ENCODE measurements at regions not wholly inside any gene's neighbourhood (a gene's known extent, or its start where the extent isn't known, plus 50 kb on each side); places are given as distances from the start of the nearest gene placed in this dataset.
"Not testable (repeated sequence)": the region's sequence is repeated elsewhere in the genome, so short reads cannot be mapped to it uniquely, and the experiment has no call there.

GRCh38 chr21:6091335-6092027, 4429.9 kb upstream of the TPTE start:
- DNase-seq (ENCODE audit: low read depth, low spot score); H3K27ac ChIP-seq: not testable (repeated sequence)

DNA sequence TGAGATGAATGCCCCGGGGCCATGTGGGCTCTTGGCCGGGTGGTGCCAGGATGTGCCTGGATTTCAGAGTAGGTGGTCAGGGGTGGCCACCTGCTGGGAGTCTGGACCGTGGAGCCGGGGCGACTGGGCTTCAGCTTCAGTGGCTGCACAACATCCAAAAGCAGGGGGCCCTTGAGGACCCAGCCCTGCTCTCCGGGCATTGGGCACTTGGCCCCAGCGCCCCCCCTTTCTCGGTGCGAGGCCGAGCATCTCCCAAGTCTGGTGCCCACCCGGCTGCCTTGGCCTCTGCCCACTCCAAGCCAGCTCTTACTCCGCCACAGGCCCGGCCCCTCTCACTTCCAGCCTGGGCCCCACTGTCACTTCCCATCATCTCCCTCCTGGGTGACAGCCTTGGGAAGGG, 4429.0 kb upstream of the TPTE start:
- not testable (repeated sequence) for DNase-seq (ENCODE audit: low read depth, low spot score); H3K27ac ChIP-seq

DNA sequence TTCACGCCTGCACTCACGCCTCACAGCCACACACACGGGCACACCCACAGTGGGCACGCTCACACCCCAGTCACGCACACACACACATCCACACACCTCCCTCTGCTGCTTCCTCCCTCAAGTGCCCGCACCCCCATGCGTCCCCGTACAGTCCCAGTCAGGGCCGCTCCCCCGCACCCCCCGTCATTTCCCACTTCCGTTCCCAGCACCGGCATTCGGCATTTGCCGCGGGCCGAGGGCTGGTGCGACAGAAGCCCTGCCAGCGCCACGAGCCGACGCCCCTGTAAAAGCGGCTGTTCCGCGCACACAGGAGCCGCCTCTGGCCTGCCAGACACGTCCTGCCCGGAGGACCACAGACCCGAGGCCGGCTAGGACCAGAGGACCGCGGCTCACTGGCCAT, 4428.0 kb upstream of the TPTE start:
- not testable (repeated sequence) for H3K27ac ChIP-seq; DNase-seq (ENCODE audit: low read depth, low spot score)

DNA sequence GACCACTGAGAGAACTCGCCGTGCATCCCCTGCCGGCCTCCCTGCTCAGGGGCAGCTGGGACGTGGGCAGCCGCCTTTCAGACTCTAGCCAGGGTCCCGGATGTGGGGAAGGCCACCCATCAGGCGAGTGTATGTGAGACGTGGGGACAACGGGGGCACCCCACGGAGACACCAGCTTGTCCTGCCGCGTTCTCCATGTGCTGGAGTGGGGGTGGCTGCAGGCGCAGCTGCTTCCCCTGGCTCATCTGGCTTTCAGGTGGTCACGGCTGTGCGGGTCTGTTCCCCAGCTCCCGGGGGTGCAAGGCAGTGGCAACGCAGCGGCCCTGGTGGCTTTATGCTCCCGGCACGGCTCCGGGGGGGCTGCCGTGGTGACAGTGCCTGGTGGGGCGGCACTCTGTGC, 4427.5 kb upstream of the TPTE start:
- DNase-seq (ENCODE audit: low read depth, low spot score); H3K27ac ChIP-seq: not testable (repeated sequence)

- H3K27ac ChIP-seq; DNase-seq (ENCODE audit: low read depth, low spot score): not testable (repeated sequence)
These were observed 4426.1 kb upstream of the TPTE start for GRCh38 chr21:6095304-6095703.

- not testable (repeated sequence) for H3K27ac ChIP-seq; DNase-seq (ENCODE audit: low read depth, low spot score)
These were observed 4424.6 kb upstream of the TPTE start for GRCh38 chr21:6096560-6097424.

- H3K27ac ChIP-seq; DNase-seq (ENCODE audit: low read depth, low spot score): not testable (repeated sequence)
These were observed 4423.6 kb upstream of the TPTE start for GRCh38 chr21:6097736-6098135.

DNA sequence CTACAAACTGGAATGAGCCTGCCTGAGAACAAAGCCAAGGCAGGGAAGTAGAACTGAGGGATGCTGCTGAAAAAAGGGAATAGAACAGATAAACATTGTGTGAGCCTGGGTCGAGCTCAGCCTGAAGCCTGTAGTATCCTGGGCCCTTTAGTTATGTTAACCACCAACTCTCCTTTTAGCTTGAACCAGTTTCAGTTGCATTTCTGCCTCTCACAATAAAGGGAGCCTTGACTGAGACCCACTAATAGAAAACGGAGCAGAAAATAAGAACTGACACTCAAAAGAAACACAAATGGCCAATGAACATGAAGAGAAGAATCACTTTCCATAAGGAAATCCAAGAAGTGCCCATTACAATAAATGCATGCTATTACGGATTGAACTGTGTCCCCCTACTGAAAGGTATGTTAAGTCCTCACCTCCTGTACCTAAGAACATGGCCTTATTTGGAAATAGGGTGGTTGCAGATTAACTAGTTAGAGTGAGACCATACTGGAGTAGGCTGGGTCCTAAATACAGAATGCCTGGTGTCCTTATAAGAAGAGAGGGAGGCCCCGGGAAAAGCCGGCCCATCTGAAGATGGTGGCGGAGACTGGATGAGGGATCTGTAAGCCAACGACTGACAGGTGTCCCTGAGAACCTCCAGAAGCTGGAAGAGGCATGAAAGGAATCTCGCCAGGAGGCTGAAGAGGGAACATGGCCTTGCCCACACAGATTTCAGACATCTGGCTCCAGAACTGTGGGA, 4423.0 kb upstream of the TPTE start:
- H3K27ac ChIP-seq; DNase-seq (ENCODE audit: low read depth, low spot score): not testable (repeated sequence)

- not testable (repeated sequence) for H3K27ac ChIP-seq; DNase-seq (ENCODE audit: low read depth, low spot score)
These were observed 4419.8 kb upstream of the TPTE start for GRCh38 chr21:6101588-6101987.

DNA sequence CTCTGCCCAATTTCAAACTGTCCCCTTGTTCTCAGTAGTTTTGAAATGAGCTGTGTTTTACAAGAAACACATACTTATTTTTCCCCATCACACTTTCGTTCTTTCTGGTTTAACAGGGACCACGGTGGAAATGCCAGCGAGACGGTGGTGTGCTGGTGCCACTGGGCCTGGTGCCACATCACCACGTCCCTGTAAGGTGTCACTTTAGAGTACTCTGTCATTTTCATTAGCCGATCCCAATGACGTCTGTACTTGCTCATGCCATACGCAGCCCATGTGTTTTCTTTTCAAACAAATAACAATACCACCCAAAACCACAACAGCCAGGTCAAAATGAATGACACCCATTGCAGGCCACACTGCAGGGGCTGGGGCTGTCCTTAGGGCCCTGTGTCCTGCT, 4416.8 kb upstream of the TPTE start:
- DNase-seq (ENCODE audit: low read depth, low spot score) = not testable (repeated sequence)

GRCh38 chr21:6106686-6107567, 4414.5 kb upstream of the TPTE start:
- DNase-seq (ENCODE audit: low read depth, low spot score); H3K27ac ChIP-seq: not testable (repeated sequence)

More for the DNA sequence above, 4416.8 kb upstream of the TPTE start:
- H3K27ac ChIP-seq = not testable (repeated sequence)

GRCh38 chr21:6108894-6109293, 4412.5 kb upstream of the TPTE start:
- H3K27ac ChIP-seq; DNase-seq (ENCODE audit: low read depth, low spot score): not testable (repeated sequence)

- DNase-seq (ENCODE audit: low read depth, low spot score) = peak; percentile 33
- not testable (repeated sequence) for H3K27ac ChIP-seq
These were observed 4411.6 kb upstream of the TPTE start for GRCh38 chr21:6109774-6110173.

DNA sequence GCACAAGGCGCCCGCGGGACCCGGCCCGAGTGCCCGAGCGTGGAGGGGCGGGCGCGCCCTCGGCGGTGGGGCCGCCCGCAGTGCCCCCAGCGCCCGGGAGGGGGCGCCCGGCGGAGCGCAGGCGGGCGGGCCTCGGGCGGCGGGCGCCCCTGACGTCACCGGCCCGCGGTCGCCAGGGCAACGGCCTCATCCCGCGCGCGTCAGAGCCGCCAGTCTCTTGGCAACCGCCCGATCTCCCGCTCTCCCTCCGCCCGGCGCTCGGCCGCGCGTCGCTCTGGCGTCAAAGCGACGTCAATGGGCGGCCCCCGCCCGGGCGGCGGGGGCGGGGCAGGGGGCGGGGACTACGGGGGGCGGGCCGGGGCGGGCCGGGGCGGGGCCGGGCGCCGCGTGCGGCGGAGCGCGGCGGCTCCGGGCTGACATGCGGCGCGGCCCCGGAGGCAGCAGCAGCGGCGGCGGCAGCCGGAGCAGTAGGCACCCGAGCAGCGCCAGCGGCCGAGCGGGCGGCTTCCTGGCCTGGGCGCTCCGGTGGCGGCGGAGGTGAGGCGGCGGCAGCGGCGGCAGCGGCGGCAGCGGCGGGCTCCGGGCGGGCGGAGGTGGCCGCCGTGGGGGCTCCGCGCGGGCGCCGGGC, 4410.6 kb upstream of the TPTE start:
- not testable (repeated sequence) for H3K27ac ChIP-seq

GRCh38 chr21:6111354-6111753, 4410.0 kb upstream of the TPTE start:
- not testable (repeated sequence) for H3K27ac ChIP-seq; DNase-seq (ENCODE audit: low read depth, low spot score)

More for the DNA sequence above, 4410.6 kb upstream of the TPTE start:
- not testable (repeated sequence) for DNase-seq (ENCODE audit: low read depth, low spot score)

- DNase-seq (ENCODE audit: low read depth, low spot score); H3K27ac ChIP-seq: not testable (repeated sequence)
These were observed 4403.0 kb upstream of the TPTE start for GRCh38 chr21:6118336-6118735.

DNA sequence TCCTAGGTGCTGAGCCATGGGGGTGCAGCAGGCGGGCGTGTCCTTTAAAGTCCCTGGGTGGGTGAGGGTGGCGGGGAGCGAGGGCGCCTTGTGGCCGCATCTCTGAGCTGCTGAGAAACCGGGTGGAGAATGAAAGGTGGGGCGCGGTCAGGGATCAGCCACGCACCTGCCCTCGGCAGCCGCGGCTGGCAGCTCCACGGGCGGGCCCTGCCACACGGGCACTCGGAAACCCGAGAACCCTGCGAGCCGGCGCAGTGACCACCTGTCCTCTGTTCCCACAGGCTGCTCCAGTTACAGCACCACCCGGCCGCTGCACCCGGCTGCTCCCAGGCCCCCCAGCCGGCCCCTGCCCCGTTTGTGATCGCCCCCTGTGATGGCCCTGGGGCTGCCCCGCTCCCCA, 4400.5 kb upstream of the TPTE start:
- H3K27ac ChIP-seq; DNase-seq (ENCODE audit: low read depth, low spot score): not testable (repeated sequence)

GRCh38 chr21:6122629-6123028, 4398.8 kb upstream of the TPTE start:
- H3K27ac ChIP-seq; DNase-seq (ENCODE audit: low read depth, low spot score): not testable (repeated sequence)

GRCh38 chr21:6123224-6123623, 4398.2 kb upstream of the TPTE start:
- not testable (repeated sequence) for H3K27ac ChIP-seq; DNase-seq (ENCODE audit: low read depth, low spot score)

All from epithelial cell of prostate (primary cell).